ENCODE measurements at regions not wholly inside any gene's neighbourhood (a gene's known extent, or its start where the extent isn't known, plus 50 kb on each side); places are given as distances from the start of the nearest gene placed in this dataset.
A peak's percentile ranks its signal among the peaks of the same experiment; 100 is the strongest.

DNA sequence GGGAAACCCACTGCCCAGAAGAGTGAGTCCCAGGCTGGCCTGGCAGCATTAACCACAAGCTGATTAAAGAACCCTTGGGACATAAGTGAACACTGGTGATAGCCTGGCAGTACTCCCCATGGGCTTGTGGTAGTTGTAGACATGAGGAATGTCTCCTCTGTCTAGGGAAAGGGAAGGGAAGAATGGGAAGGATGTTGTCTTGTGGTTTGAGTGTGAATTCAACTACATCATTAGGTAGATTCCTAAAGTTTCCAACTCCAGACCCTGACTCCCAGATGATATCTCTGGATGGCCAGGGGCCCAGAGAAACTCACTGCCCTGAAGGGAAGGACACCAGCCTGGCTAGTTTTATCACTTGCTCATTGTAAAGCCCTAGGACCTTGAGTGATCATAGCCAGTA lies 1012.4 kb upstream of the COX7C start:
- H3K36me3 ChIP-seq (ENCODE audit: insufficient read depth, low read length) = no peaks in the 10 kb centered on the region
- no peaks in the 10 kb centered on the region for H3K79me2 ChIP-seq (replicated peaks; ENCODE audit: insufficient read depth, low read length)
- H3K9me3 ChIP-seq (ENCODE audit: low read length) = no peaks in the 10 kb centered on the region
- no peak overlapping the region for H3K27ac ChIP-seq (ENCODE audit: low read length)
- no peak overlapping the region for H2AFZ ChIP-seq (ENCODE audit: low read depth, low read length)
- TF ChIP-seq REST (IDR thresholded peaks at IDR 0.05; ENCODE audit: borderline replicate concordance) (no peak), EZH2 (IDR thresholded peaks at IDR 0.05; ENCODE audit: borderline replicate concordance, insufficient read depth, low read length, poor library complexity, severe bottlenecking) (no peak), SMC3 (conservative IDR thresholded peaks at IDR 0.05; ENCODE audit: poor library complexity) (no peak), MXI1 (conservative IDR thresholded peaks at IDR 0.05; ENCODE audit: poor library complexity, severe bottlenecking) (no peak), CTCF (IDR thresholded peaks at IDR 0.05; ENCODE audit: poor library complexity, severe bottlenecking) (no peak), TAF1 (IDR thresholded peaks at IDR 0.05; ENCODE audit: low read depth) (no peak), POLR2AphosphoS5 (IDR thresholded peaks at IDR 0.05) (no peak), EP300 (conservative IDR thresholded peaks at IDR 0.05; ENCODE audit: poor library complexity, severe bottlenecking) (no peak), RAD21 (conservative IDR thresholded peaks at IDR 0.05) (no peak)
- no peaks in the 10 kb centered on the region for H3F3A ChIP-seq (ENCODE audit: insufficient read depth, low read length, poor library complexity, severe bottlenecking)
- no peaks in the 10 kb centered on the region for H3K27me3 ChIP-seq (ENCODE audit: insufficient read depth, low read depth, low read length)
- no peaks in the 10 kb centered on the region for H4K20me1 ChIP-seq (ENCODE audit: insufficient read depth)
- no peak overlapping the region for H3K4me2 ChIP-seq (ENCODE audit: low read length)
- H3K9me2 ChIP-seq (ENCODE audit: insufficient read depth, low read length) = no peaks in the 10 kb centered on the region
- H3K4me3 ChIP-seq (ENCODE audit: low read length) = no peak overlapping the region
- no peak overlapping the region for H3K9ac ChIP-seq (ENCODE audit: low read length)

- TF ChIP-seq EP300 (conservative IDR thresholded peaks at IDR 0.05; ENCODE audit: poor library complexity, severe bottlenecking) = peak; percentile 83
- TF ChIP-seq CTCF (IDR thresholded peaks at IDR 0.05; ENCODE audit: poor library complexity, severe bottlenecking) = no peak
- peak; percentile 50 for TF ChIP-seq POLR2AphosphoS5 (IDR thresholded peaks at IDR 0.05)
- no peaks in the 10 kb centered on the region for H4K20me1 ChIP-seq (ENCODE audit: insufficient read depth)
- no peaks in the 10 kb centered on the region for H3F3A ChIP-seq (ENCODE audit: insufficient read depth, low read length, poor library complexity, severe bottlenecking)
- no peak overlapping the region for H3K4me2 ChIP-seq (ENCODE audit: low read length)
- peak overlapping the region; percentile 3 for H3K4me3 ChIP-seq (ENCODE audit: low read length)
- no peaks in the 10 kb centered on the region for H3K79me2 ChIP-seq (replicated peaks; ENCODE audit: insufficient read depth, low read length)
- H3K9me3 ChIP-seq (ENCODE audit: low read length) = no peaks in the 10 kb centered on the region
- no peaks in the 10 kb centered on the region for H3K27me3 ChIP-seq (ENCODE audit: insufficient read depth, low read depth, low read length)
- no peak overlapping the region for H3K9ac ChIP-seq (ENCODE audit: low read length)
- no peaks in the 10 kb centered on the region for H3K9me2 ChIP-seq (ENCODE audit: insufficient read depth, low read length)
- peak overlapping the region; percentile 1 for H2AFZ ChIP-seq (ENCODE audit: low read depth, low read length)
- no peaks in the 10 kb centered on the region for H3K36me3 ChIP-seq (ENCODE audit: insufficient read depth, low read length)
- H3K27ac ChIP-seq (ENCODE audit: low read length) = peak overlapping the region; percentile 36
Observed at GRCh38 chr5:85614489-85614888, 1003.3 kb upstream of the COX7C start.

All from neural cell (in vitro differentiated cells).